ENCODE measurements at regions not wholly inside any gene's neighbourhood (a gene's known extent, or its start where the extent isn't known, plus 50 kb on each side); places are given as distances from the start of the nearest gene placed in this dataset.

- Histone ChIP-seq H3K4me1 (ENCODE audit: insufficient read depth, low read length) (no peaks in the 10 kb centered on the region), H4K20me1 (ENCODE audit: insufficient read depth, low read length) (no peaks in the 10 kb centered on the region), H3K4me2 (ENCODE audit: low read depth, low read length) (no peak overlapping the region), H3K27ac (ENCODE audit: extremely low read length, insufficient read depth, low read length) (no peak overlapping the region), H2AFZ (ENCODE audit: low read length) (no peak overlapping the region), H3K36me3 (replicated peaks in 1 of 2; ENCODE audit: control insufficient read depth in 1 of 2, insufficient read depth in 2 of 2, low read length in 2 of 2) (no peaks in the 10 kb centered on the region), H3K79me2 (ENCODE audit: insufficient read depth, low read length) (no peaks in the 10 kb centered on the region), H3K9me3 (ENCODE audit: low read length) (0 out of 2 replicates have a peak, but pooled peaks cover 4% of the 10 kb centered on the region), H3K4me3 (replicated peaks in 1 of 3; ENCODE audit: insufficient read depth in 1 of 3, low read depth in 2 of 3, low read length in 3 of 3) (no peak overlapping the region), H3K27me3 (ENCODE audit: control insufficient read depth in 1 of 2, insufficient read depth in 2 of 2, low read length in 2 of 2) (no peaks in the 10 kb centered on the region), H3K9ac (ENCODE audit: insufficient read depth, low read depth, low read length) (no peak overlapping the region)
- POLR2A ChIA-PET: no interaction called here
- no TSS peak for BruUV-seq (replicated peaks)
- DNase-seq (ENCODE audit: low spot score) (no peak), ATAC-seq (no peak), FAIRE-seq (no peak)
- intact Hi-C loops (cut with micrococcal nuclease; ENCODE audit: unreplicated experiment) (no loop called here), in situ Hi-C loops (cut with HindIII; ENCODE audit: extremely low pct_ligation_motif_present, low pct_unique_long_range_greater_than_20kb) (no loop called here)
- under 1% methylated on average over 3 of the region's 3 CpGs for WGBS (ENCODE audit: low lambda C conversion rate)
- CTCF ChIA-PET (ENCODE audit: low intra/inter-chr PET ratio, low total read pairs): no interaction called here
- TF ChIP-seq EZH2 (conservative IDR thresholded peaks at IDR 0.05; ENCODE audit: low read depth, low read length): no peak
- TF ChIP-seq SRSF9 (IDR thresholded peaks at IDR 0.05; ENCODE audit: borderline replicate concordance, insufficient read depth, low read depth, low read length, poor library complexity, severe bottlenecking): no peak
- no peak for TF ChIP-seq IRX3 (CRISPR knock-in tag; IDR thresholded peaks at IDR 0.05; ENCODE audit: borderline replicate concordance, low read depth)
These were observed 125.5 kb downstream of the MC4R start for GRCh38 chr18:60247103-60247502.

GRCh38 chr18:60246606-60247005 is 126.0 kb downstream of the MC4R start:
- no peak for FAIRE-seq
- H3K36me3 ChIP-seq (replicated peaks in 1 of 2; ENCODE audit: control insufficient read depth in 1 of 2, insufficient read depth in 2 of 2, low read length in 2 of 2): no peaks in the 10 kb centered on the region
- ChIA-PET POLR2A (no interaction called here), CTCF (ENCODE audit: low intra/inter-chr PET ratio, low total read pairs) (no interaction called here)
- no peak for DNase-seq (ENCODE audit: low spot score)
- intact Hi-C loops (cut with micrococcal nuclease; ENCODE audit: unreplicated experiment) (no loop called here), in situ Hi-C loops (cut with HindIII; ENCODE audit: extremely low pct_ligation_motif_present, low pct_unique_long_range_greater_than_20kb) (no loop called here)
- no peak overlapping the region for H3K27ac ChIP-seq (ENCODE audit: extremely low read length, insufficient read depth, low read length)
- TF ChIP-seq FOXC1 (CRISPR knock-in tag; IDR thresholded peaks at IDR 0.05; ENCODE audit: borderline replicate concordance) (no peak), ZHX1 (CRISPR knock-in tag; IDR thresholded peaks at IDR 0.05; ENCODE audit: low read depth) (no peak), ZFX (CRISPR knock-in tag; IDR thresholded peaks at IDR 0.05; ENCODE audit: low read depth) (no peak), NR2C2 (CRISPR knock-in tag; IDR thresholded peaks at IDR 0.05; ENCODE audit: borderline replicate concordance) (no peak), ZNF597 (CRISPR knock-in tag; IDR thresholded peaks at IDR 0.05) (no peak), ARNT (IDR thresholded peaks at IDR 0.05) (no peak), ZGPAT (CRISPR knock-in tag; IDR thresholded peaks at IDR 0.05) (no peak), ZMAT3 (CRISPR knock-in tag; conservative IDR thresholded peaks at IDR 0.05) (no peak), SRSF4 (IDR thresholded peaks at IDR 0.05; ENCODE audit: low read depth, low read length, poor library complexity, severe bottlenecking) (no peak)
- ATAC-seq: no peak
- H3K9me3 ChIP-seq (ENCODE audit: low read length): 0 out of 2 replicates have a peak, but pooled peaks cover 4% of the 10 kb centered on the region
- no peak overlapping the region for H2AFZ ChIP-seq (ENCODE audit: low read length)
- H3K9ac ChIP-seq (ENCODE audit: insufficient read depth, low read depth, low read length): no peak overlapping the region
- no peak overlapping the region for H3K4me3 ChIP-seq (replicated peaks in 1 of 3; ENCODE audit: insufficient read depth in 1 of 3, low read depth in 2 of 3, low read length in 3 of 3)
- H3K4me1 ChIP-seq (ENCODE audit: insufficient read depth, low read length): no peaks in the 10 kb centered on the region
- 5% methylated on average over 1 of the region's 1 CpG for WGBS (ENCODE audit: low lambda C conversion rate)
- H3K79me2 ChIP-seq (ENCODE audit: insufficient read depth, low read length): no peaks in the 10 kb centered on the region
- H4K20me1 ChIP-seq (ENCODE audit: insufficient read depth, low read length): no peaks in the 10 kb centered on the region
- H3K4me2 ChIP-seq (ENCODE audit: low read depth, low read length): no peak overlapping the region
- no TSS peak for BruUV-seq (replicated peaks)
- H3K27me3 ChIP-seq (ENCODE audit: control insufficient read depth in 1 of 2, insufficient read depth in 2 of 2, low read length in 2 of 2): no peaks in the 10 kb centered on the region
